ENCODE measurements at regions not wholly inside any gene's neighbourhood (a gene's known extent, or its start where the extent isn't known, plus 50 kb on each side); places are given as distances from the start of the nearest gene placed in this dataset.

GRCh38 chr14:49420201-49420600 lies 166.0 kb downstream of the RPS29 start:
- no peak for TF ChIP-seq EZH2 (IDR thresholded peaks at IDR 0.05; ENCODE audit: low read depth)
- no peak for TF ChIP-seq CTCF (conservative IDR thresholded peaks at IDR 0.05)
- no peaks in the 10 kb centered on the region for H3K36me3 ChIP-seq (ENCODE audit: low read depth)
- H3K27me3 ChIP-seq (ENCODE audit: insufficient read depth, low read depth): no peaks in the 10 kb centered on the region
- no peaks in the 10 kb centered on the region for H3F3A ChIP-seq (ENCODE audit: insufficient read depth, low read depth)
- H3K4me1 ChIP-seq (replicated peaks; ENCODE audit: insufficient read depth): no peaks in the 10 kb centered on the region
- no peak for DNase-seq
- no peaks in the 10 kb centered on the region for H3K9me3 ChIP-seq (ENCODE audit: insufficient read depth, low read depth)
- no TSS peak for BruUV-seq (replicated peaks)
- no peak overlapping the region for H3K27ac ChIP-seq
- no peak overlapping the region for H3K4me3 ChIP-seq
- H2AFZ ChIP-seq: no peak overlapping the region; the same call in 1 of the 2 replicates
- no peak overlapping the region for H3K4me2 ChIP-seq
- H4K20me1 ChIP-seq (ENCODE audit: insufficient read depth): no peaks in the 10 kb centered on the region
- CTCF ChIA-PET: no interaction called here
- intact Hi-C loops (cut with micrococcal nuclease; ENCODE audit: unreplicated experiment): no loop called here
- POLR2A ChIA-PET (ENCODE audit: unreplicated experiment): no interaction called here
- H3K79me2 ChIP-seq (ENCODE audit: low read depth): no peaks in the 10 kb centered on the region
- H3K9me2 ChIP-seq (ENCODE audit: insufficient read depth): no peaks in the 10 kb centered on the region

DNA sequence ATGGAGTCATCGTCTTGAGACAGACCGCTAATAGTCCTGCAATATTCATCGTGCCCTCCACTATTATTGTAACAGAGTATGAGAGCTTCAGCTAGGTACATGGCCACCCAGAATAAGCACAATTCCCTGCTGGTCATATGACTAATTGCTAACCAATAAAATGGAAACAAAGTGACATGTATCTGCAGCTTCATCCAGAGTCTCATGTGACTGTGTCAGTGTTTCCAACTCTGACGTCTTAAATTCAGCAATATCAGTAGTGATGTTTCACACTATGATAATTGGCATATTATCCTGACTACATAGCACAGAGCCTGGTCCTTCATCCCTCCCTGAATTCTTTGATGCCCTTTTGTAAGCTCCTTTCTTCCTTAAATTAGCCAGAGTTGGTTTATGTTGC lies 167.4 kb downstream of the RPS29 start:
- no peaks in the 10 kb centered on the region for H3K4me1 ChIP-seq (replicated peaks; ENCODE audit: insufficient read depth)
- H3K9me2 ChIP-seq (ENCODE audit: insufficient read depth): no peaks in the 10 kb centered on the region
- no peak overlapping the region for H3K27ac ChIP-seq
- CTCF ChIA-PET: no interaction called here
- H3K27me3 ChIP-seq (ENCODE audit: insufficient read depth, low read depth): no peaks in the 10 kb centered on the region
- no peaks in the 10 kb centered on the region for H4K20me1 ChIP-seq (ENCODE audit: insufficient read depth)
- H3K36me3 ChIP-seq (ENCODE audit: low read depth): no peaks in the 10 kb centered on the region
- H3K4me2 ChIP-seq: no peak overlapping the region
- no peak for DNase-seq
- POLR2A ChIA-PET (ENCODE audit: unreplicated experiment): no interaction called here
- no TSS peak for BruUV-seq (replicated peaks)
- no peak overlapping the region for H3K4me3 ChIP-seq
- no peak overlapping the region for H2AFZ ChIP-seq
- no peaks in the 10 kb centered on the region for H3K9me3 ChIP-seq (ENCODE audit: insufficient read depth, low read depth)
- intact Hi-C loops (cut with micrococcal nuclease; ENCODE audit: unreplicated experiment): no loop called here
- no peaks in the 10 kb centered on the region for H3F3A ChIP-seq (ENCODE audit: insufficient read depth, low read depth)
- TF ChIP-seq EZH2 (IDR thresholded peaks at IDR 0.05; ENCODE audit: low read depth) (no peak), CTCF (conservative IDR thresholded peaks at IDR 0.05) (no peak)
- no peaks in the 10 kb centered on the region for H3K79me2 ChIP-seq (ENCODE audit: low read depth)

GRCh38 chr14:49417790-49418189 lies 168.4 kb downstream of the RPS29 start:
- Histone ChIP-seq H3K79me2 (ENCODE audit: low read depth) (no peaks in the 10 kb centered on the region), H3K9me3 (ENCODE audit: insufficient read depth, low read depth) (no peaks in the 10 kb centered on the region), H3K27me3 (ENCODE audit: insufficient read depth, low read depth) (no peaks in the 10 kb centered on the region), H3K9me2 (ENCODE audit: insufficient read depth) (no peaks in the 10 kb centered on the region), H4K20me1 (ENCODE audit: insufficient read depth) (no peaks in the 10 kb centered on the region), H3K4me2 (no peak overlapping the region), H3K4me1 (replicated peaks; ENCODE audit: insufficient read depth) (no peaks in the 10 kb centered on the region), H2AFZ (no peak overlapping the region), H3F3A (ENCODE audit: insufficient read depth, low read depth) (no peaks in the 10 kb centered on the region), H3K4me3 (no peak overlapping the region), H3K27ac (no peak overlapping the region), H3K36me3 (ENCODE audit: low read depth) (no peaks in the 10 kb centered on the region)
- no TSS peak for BruUV-seq (replicated peaks)
- ChIA-PET CTCF (no interaction called here), POLR2A (ENCODE audit: unreplicated experiment) (no interaction called here)
- no peak for DNase-seq
- intact Hi-C loops (cut with micrococcal nuclease; ENCODE audit: unreplicated experiment): no loop called here
- no peak for TF ChIP-seq EZH2 (IDR thresholded peaks at IDR 0.05; ENCODE audit: low read depth)
- no peak for TF ChIP-seq CTCF (conservative IDR thresholded peaks at IDR 0.05)

Data from PC-9 (cell line).